DND-41 (cell line): ENCODE measurements at regions not wholly inside any gene's neighbourhood (a gene's known extent, or its start where the extent isn't known, plus 50 kb on each side); places are given as distances from the start of the nearest gene placed in this dataset.
A peak's percentile ranks its signal among the peaks of the same experiment; 100 is the strongest.

Experiments used
- ATAC-seq: fragments of 200-7000 bp; cut with Tn5 transposase; 3 replicates; pipeline ENCODE4 v1.9.1; 2021; ENCODE audit warnings: low read depth; ENCODE audit not compliant: insufficient read depth
- DNase-seq: peaks from one replicate; pipeline ENCODE4 v3.0.0-alpha.2; 2020
- H2AFZ ChIP-seq: 2 replicates; pipeline ENCODE4 v1.6.0; 2012; ENCODE audit warnings: low read depth, low read length
- H3K27ac ChIP-seq: 2 replicates; pipeline ENCODE4 v1.5.1; 2012; ENCODE audit warnings: low read length, inconsistent platforms
- H3K27me3 ChIP-seq: fragments of 200-600 bp; sonication (generic); 2 replicates; pipeline ENCODE4 v1.6.0; 2012; ENCODE audit warnings: low read length, mild to moderate bottlenecking, inconsistent platforms; ENCODE audit not compliant: insufficient read depth, poor library complexity
- H3K36me3 ChIP-seq: 2 replicates; pipeline ENCODE4 v1.5.1; 2012; ENCODE audit warnings: low read length, inconsistent platforms; ENCODE audit not compliant: insufficient read depth
- H3K4me1 ChIP-seq: 2 replicates; pipeline ENCODE4 v1.5.1; 2012; ENCODE audit warnings: mild to moderate bottlenecking, low read length; ENCODE audit not compliant: insufficient read depth
- H3K4me2 ChIP-seq: 2 replicates; pipeline ENCODE4 v1.6.0; 2012; ENCODE audit warnings: mild to moderate bottlenecking, moderate library complexity, low read length, inconsistent platforms; ENCODE audit not compliant: insufficient read depth
- H3K4me3 ChIP-seq, 2 experiments: fragments of 200-600 bp in 1 of 2; shearing (Covaris generic) in 1 of 2; 2 replicates each; pipeline ENCODE4 v1.5.1; 2012 to 2016; ENCODE audit warnings: inconsistent platforms in 2 of 2, low read length in 2 of 2, mild to moderate bottlenecking in 2 of 2, low read depth in 1 of 2, moderate library complexity in 1 of 2
- H3K79me2 ChIP-seq: 2 replicates; pipeline ENCODE4 v1.6.0; 2012; ENCODE audit warnings: low read length, inconsistent platforms; ENCODE audit not compliant: insufficient read depth
- H3K9ac ChIP-seq: 2 replicates; pipeline ENCODE4 v1.6.0; 2012; ENCODE audit warnings: low read depth, mild to moderate bottlenecking, inconsistent platforms, low read length, moderate library complexity
- H3K9me3 ChIP-seq: 2 replicates; pipeline ENCODE4 v1.5.1; 2012; ENCODE audit warnings: low read length, moderate library complexity, mild to moderate bottlenecking, inconsistent platforms; ENCODE audit not compliant: insufficient read depth, severe bottlenecking
- H4K20me1 ChIP-seq: 2 replicates; pipeline ENCODE4 v1.6.0; 2012; ENCODE audit warnings: low read length; ENCODE audit not compliant: insufficient read depth
- CTCF ChIP-seq: IDR thresholded peaks from 2 replicates; pipeline ENCODE4 v1.5.1; 2012; ENCODE audit warnings: borderline replicate concordance, low read length, moderate library complexity, mild to moderate bottlenecking; ENCODE audit not compliant: poor library complexity, severe bottlenecking; ENCODE audit errors: extremely low read depth
- EZH2 ChIP-seq: IDR thresholded peaks from 3 replicates; pipeline ENCODE4 v1.6.1; 2012; ENCODE audit warnings: borderline replicate concordance, low read depth, mild to moderate bottlenecking, moderate library complexity, low read length, inconsistent platforms; ENCODE audit not compliant: severe bottlenecking

- H3K4me3 ChIP-seq = no peak overlapping the region
- ATAC-seq = no peak
Observed at GRCh38 chr7:46784732-46785131, 797.2 kb downstream of the TNS3 start.

GRCh38 chr7:46781901-46782439, 799.9 kb downstream of the TNS3 start:
- no peak for ATAC-seq
- DNase-seq = no peak
- H3K27ac ChIP-seq = no peak overlapping the region
- H3K36me3 ChIP-seq = no peaks in the 10 kb centered on the region
- H3K4me1 ChIP-seq = no peaks in the 10 kb centered on the region
- H3K9ac ChIP-seq = no peak overlapping the region
- H3K27me3 ChIP-seq = no peaks in the 10 kb centered on the region
- no peak overlapping the region for H3K4me2 ChIP-seq
- H3K4me3 ChIP-seq = no peak overlapping the region
- H4K20me1 ChIP-seq = no peaks in the 10 kb centered on the region
- no peak for TF ChIP-seq CTCF
- TF ChIP-seq EZH2 = no peak
- no peak overlapping the region for H2AFZ ChIP-seq
- H3K79me2 ChIP-seq = no peaks in the 10 kb centered on the region
- H3K9me3 ChIP-seq = no peaks in the 10 kb centered on the region

More at GRCh38 chr7:46784732-46785131, 797.2 kb downstream of the TNS3 start:
- H3K79me2 ChIP-seq = no peaks in the 10 kb centered on the region
- H3K4me2 ChIP-seq = no peak overlapping the region
- no peak overlapping the region for H3K27ac ChIP-seq
- no peaks in the 10 kb centered on the region for H3K9me3 ChIP-seq
- no peaks in the 10 kb centered on the region for H3K27me3 ChIP-seq
- TF ChIP-seq EZH2 (no peak), CTCF (no peak)
- no peak for DNase-seq
- no peaks in the 10 kb centered on the region for H3K4me1 ChIP-seq
- no peaks in the 10 kb centered on the region for H3K36me3 ChIP-seq
- H3K9ac ChIP-seq = no peak overlapping the region
- H4K20me1 ChIP-seq = no peaks in the 10 kb centered on the region
- no peak overlapping the region for H2AFZ ChIP-seq

- H4K20me1 ChIP-seq = no peaks in the 10 kb centered on the region
- ATAC-seq = no peak
- no peak overlapping the region for H3K4me2 ChIP-seq
- no peaks in the 10 kb centered on the region for H3K4me1 ChIP-seq
- H3K27me3 ChIP-seq = no peaks in the 10 kb centered on the region
- no peaks in the 10 kb centered on the region for H3K79me2 ChIP-seq
- no peak overlapping the region for H3K4me3 ChIP-seq
- TF ChIP-seq CTCF = peak; percentile 36
- TF ChIP-seq EZH2 = no peak
- no peak overlapping the region for H3K9ac ChIP-seq
- H3K9me3 ChIP-seq = no peaks in the 10 kb centered on the region
- no peak overlapping the region for H3K27ac ChIP-seq
- no peaks in the 10 kb centered on the region for H3K36me3 ChIP-seq
- no peak for DNase-seq
- H2AFZ ChIP-seq = no peak overlapping the region
Observed at GRCh38 chr7:46776790-46777189, 805.1 kb downstream of the TNS3 start.

GRCh38 chr7:46775776-46776175, 806.1 kb downstream of the TNS3 start:
- ATAC-seq (no peak), DNase-seq (no peak)
- no peaks in the 10 kb centered on the region for H3K9me3 ChIP-seq
- H3K79me2 ChIP-seq = no peaks in the 10 kb centered on the region
- no peaks in the 10 kb centered on the region for H3K27me3 ChIP-seq
- H4K20me1 ChIP-seq = no peaks in the 10 kb centered on the region
- H3K4me2 ChIP-seq = no peak overlapping the region
- no peak overlapping the region for H3K4me3 ChIP-seq
- no peak overlapping the region for H2AFZ ChIP-seq
- H3K9ac ChIP-seq = no peak overlapping the region
- no peaks in the 10 kb centered on the region for H3K36me3 ChIP-seq
- H3K27ac ChIP-seq = no peak overlapping the region
- no peaks in the 10 kb centered on the region for H3K4me1 ChIP-seq
- TF ChIP-seq CTCF (no peak), EZH2 (no peak)
